Astrocyte of the cerebellum (primary cell): ENCODE measurements at regions not wholly inside any gene's neighbourhood (a gene's known extent, or its start where the extent isn't known, plus 50 kb on each side); places are given as distances from the start of the nearest gene placed in this dataset.
"Not testable (repeated sequence)": the region's sequence is repeated elsewhere in the genome, so short reads cannot be mapped to it uniquely, and the experiment has no call there.

Experiments
- DNase-seq: peaks from one replicate; pipeline ENCODE4 v3.0.0-alpha.2; 2011; ENCODE audit warnings: low read depth
- H3K4me3 ChIP-seq: 2 replicates; pipeline ENCODE4 v1.5.1; 2011; ENCODE audit warnings: mild to moderate bottlenecking, low read depth, low read length, moderate library complexity
- CTCF ChIP-seq: IDR thresholded peaks from 2 replicates; pipeline ENCODE4 v1.5.1; 2012; ENCODE audit warnings: low read length, low read depth, moderate library complexity, mild to moderate bottlenecking; ENCODE audit errors: missing control alignments
- in situ Hi-C: cut with HindIII; loops from 2 replicates; pipeline ENCODE4 v1.10.0; 2017; ENCODE audit warnings: low sequenced_read_pairs

GRCh38 chr18:6571239-6571602 lies 156.5 kb upstream of the L3MBTL4 start:
- in situ Hi-C loops: no loop called here
- no peak overlapping the region for H3K4me3 ChIP-seq
- TF ChIP-seq CTCF: no peak
- DNase-seq: no peak

- DNase-seq, in situ Hi-C loops, H3K4me3 ChIP-seq: not testable (repeated sequence)
Measured at GRCh38 chr18:6572192-6572591, 157.3 kb upstream of the ARHGAP28 start.

GRCh38 chr18:6574631-6575030 lies 154.9 kb upstream of the ARHGAP28 start:
- no peak for DNase-seq
- no peak overlapping the region for H3K4me3 ChIP-seq
- in situ Hi-C loops: no loop called here
- no peak for TF ChIP-seq CTCF

- DNase-seq: no peak
- in situ Hi-C loops: no loop called here
- no peak for TF ChIP-seq CTCF
- no peak overlapping the region for H3K4me3 ChIP-seq
Measured at GRCh38 chr18:6575908-6576307, 153.6 kb upstream of the ARHGAP28 start.

GRCh38 chr18:6576718-6577375 lies 152.7 kb upstream of the ARHGAP28 start:
- no peak for DNase-seq
- TF ChIP-seq CTCF: no peak
- in situ Hi-C loops: no loop called here

GRCh38 chr18:6578686-6579085 lies 150.8 kb upstream of the ARHGAP28 start:
- in situ Hi-C loops: no loop called here
- DNase-seq: no peak
- TF ChIP-seq CTCF: no peak
- no peak overlapping the region for H3K4me3 ChIP-seq

More at GRCh38 chr18:6576718-6577375, 152.7 kb upstream of the ARHGAP28 start:
- H3K4me3 ChIP-seq: no peak overlapping the region

GRCh38 chr18:6579486-6579885 lies 150.0 kb upstream of the ARHGAP28 start:
- H3K4me3 ChIP-seq: no peak overlapping the region
- in situ Hi-C loops: no loop called here
- no peak for TF ChIP-seq CTCF
- no peak for DNase-seq
